ENCODE measurements at regions not wholly inside any gene's neighbourhood (a gene's known extent, or its start where the extent isn't known, plus 50 kb on each side); places are given as distances from the start of the nearest gene placed in this dataset.

DNA sequence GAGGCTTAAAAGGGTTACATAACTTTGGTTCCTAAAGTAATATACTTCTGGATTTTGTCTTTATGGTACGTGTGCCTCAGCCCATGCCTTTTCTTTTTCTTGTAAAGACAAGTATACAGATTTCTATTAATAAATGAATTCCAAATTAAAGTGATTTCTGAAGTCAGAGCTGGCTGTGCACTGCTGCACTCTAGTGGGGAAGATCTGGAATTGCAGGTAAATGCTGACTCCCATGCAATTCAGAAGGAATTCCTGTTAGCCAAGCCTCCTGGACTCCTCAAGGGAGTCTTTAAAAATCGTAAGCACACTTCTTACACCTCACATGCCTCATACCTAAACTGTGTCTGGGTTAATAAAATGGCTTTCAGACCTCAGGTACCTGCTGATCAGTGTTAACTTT, 118.4 kb upstream of the SLC7A1 start:
- Histone ChIP-seq H3K27ac (no peak overlapping the region), H3K36me3 (replicated peaks) (no peaks in the 10 kb centered on the region), H3K4me3 (ENCODE audit: low read depth, low read length) (no peak overlapping the region), H3K27me3 (replicated peaks) (no peaks in the 10 kb centered on the region)
- in situ Hi-C loops (cut with HindIII; ENCODE audit: low pct_ligation_motif_present, low sequenced_read_pairs): no loop called here
- peak; percentile 14 for DNase-seq
- peak; percentile 79 for TF ChIP-seq CTCF (IDR thresholded peaks at IDR 0.05; ENCODE audit: low read depth, low read length, missing control alignments)

GRCh38 chr13:29711776-29712175, 116.3 kb upstream of the SLC7A1 start:
- in situ Hi-C loops (cut with HindIII; ENCODE audit: low pct_ligation_motif_present, low sequenced_read_pairs): no loop called here
- TF ChIP-seq CTCF (IDR thresholded peaks at IDR 0.05; ENCODE audit: low read depth, low read length, missing control alignments): no peak
- DNase-seq: no peak

GRCh38 chr13:29710511-29710910, 115.0 kb upstream of the SLC7A1 start:
- Histone ChIP-seq H3K27ac (no peak overlapping the region), H3K27me3 (replicated peaks) (no peaks in the 10 kb centered on the region), H3K4me3 (ENCODE audit: low read depth, low read length) (no peak overlapping the region), H3K36me3 (replicated peaks) (no peaks in the 10 kb centered on the region)
- TF ChIP-seq CTCF (IDR thresholded peaks at IDR 0.05; ENCODE audit: low read depth, low read length, missing control alignments): no peak
- in situ Hi-C loops (cut with HindIII; ENCODE audit: low pct_ligation_motif_present, low sequenced_read_pairs): no loop called here
- no peak for DNase-seq

More at GRCh38 chr13:29711776-29712175, 116.3 kb upstream of the SLC7A1 start:
- H3K27me3 ChIP-seq (replicated peaks): no peaks in the 10 kb centered on the region
- no peak overlapping the region for H3K4me3 ChIP-seq (ENCODE audit: low read depth, low read length)
- H3K36me3 ChIP-seq (replicated peaks): no peaks in the 10 kb centered on the region
- no peak overlapping the region for H3K27ac ChIP-seq

GRCh38 chr13:29709407-29710069, 114.0 kb upstream of the SLC7A1 start:
- Histone ChIP-seq H3K36me3 (replicated peaks) (no peaks in the 10 kb centered on the region), H3K27me3 (replicated peaks) (no peaks in the 10 kb centered on the region), H3K4me3 (ENCODE audit: low read depth, low read length) (no peak overlapping the region), H3K27ac (no peak overlapping the region)
- TF ChIP-seq CTCF (IDR thresholded peaks at IDR 0.05; ENCODE audit: low read depth, low read length, missing control alignments): no peak
- no peak for DNase-seq
- in situ Hi-C loops (cut with HindIII; ENCODE audit: low pct_ligation_motif_present, low sequenced_read_pairs): no loop called here

DNA sequence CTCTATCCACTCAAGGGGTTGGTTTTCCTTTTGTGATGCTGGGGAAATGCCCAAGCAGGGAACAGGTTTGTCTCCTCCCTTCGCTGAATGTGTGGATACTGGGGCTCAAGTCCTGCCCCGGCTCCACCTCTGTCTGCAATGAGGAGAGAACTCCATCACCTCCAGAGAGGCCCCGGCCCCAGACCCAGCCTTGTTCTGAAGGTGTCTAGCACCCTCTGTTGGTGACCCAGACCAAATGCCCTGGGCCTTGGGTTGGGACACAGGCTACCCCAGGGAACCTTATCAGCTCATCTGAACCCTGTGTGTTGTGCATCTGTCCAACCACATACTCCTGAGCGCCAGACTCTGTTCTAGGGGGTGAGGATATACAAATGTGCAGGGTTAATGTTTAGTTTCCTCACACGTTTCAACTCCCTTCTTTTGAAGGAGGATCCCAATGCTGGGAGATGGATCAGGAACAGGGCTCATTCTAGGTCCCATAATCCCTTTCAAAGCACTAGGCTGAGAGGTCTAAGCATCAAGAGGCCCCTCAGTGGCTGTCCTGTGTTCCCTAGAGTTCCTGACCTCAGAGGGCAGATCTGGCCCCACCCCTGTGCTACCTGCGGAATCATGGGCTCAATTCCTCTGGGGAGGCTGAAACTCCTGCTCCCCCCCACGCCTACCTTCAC, 112.5 kb upstream of the SLC7A1 start:
- TF ChIP-seq CTCF (IDR thresholded peaks at IDR 0.05; ENCODE audit: low read depth, low read length, missing control alignments): peak; percentile 92
- Histone ChIP-seq H3K36me3 (replicated peaks) (no peaks in the 10 kb centered on the region), H3K27me3 (replicated peaks) (no peaks in the 10 kb centered on the region), H3K27ac (no peak overlapping the region), H3K4me3 (ENCODE audit: low read depth, low read length) (no peak overlapping the region)
- in situ Hi-C loops (cut with HindIII; ENCODE audit: low pct_ligation_motif_present, low sequenced_read_pairs): no loop called here
- peak; percentile 45 for DNase-seq
